Osteoblast (primary cell): ENCODE measurements at regions not wholly inside any gene's neighbourhood (a gene's known extent, or its start where the extent isn't known, plus 50 kb on each side); places are given as distances from the start of the nearest gene placed in this dataset.

Experiments
- DNase-seq: peaks from one replicate; pipeline ENCODE4 v3.0.0; 2011; ENCODE audit warnings: low spot score, mixed read lengths; ENCODE audit not compliant: insufficient read length; ENCODE audit errors: missing footprints
- H2AFZ ChIP-seq: 2 replicates; pipeline ENCODE4 v1.6.0; 2011; ENCODE audit warnings: mild to moderate bottlenecking, low read length
- H3K27ac ChIP-seq: 2 replicates; pipeline ENCODE4 v1.5.1; 2011; ENCODE audit warnings: mild to moderate bottlenecking, low read depth, low read length, moderate library complexity
- H3K27me3 ChIP-seq: 2 replicates; pipeline ENCODE4 v1.6.0; 2012; ENCODE audit warnings: mild to moderate bottlenecking, control low read depth, inconsistent platforms, low read length, moderate library complexity; ENCODE audit not compliant: insufficient read depth
- H3K36me3 ChIP-seq: 2 replicates; pipeline ENCODE4 v1.5.1; 2011; ENCODE audit warnings: mild to moderate bottlenecking, low read length, control low read depth, moderate library complexity; ENCODE audit not compliant: insufficient read depth
- H3K4me1 ChIP-seq: 2 replicates; pipeline ENCODE4 v1.5.1; 2011; ENCODE audit warnings: mild to moderate bottlenecking, low read length, control low read depth, moderate library complexity; ENCODE audit not compliant: insufficient read depth
- H3K4me2 ChIP-seq: 2 replicates; pipeline ENCODE4 v1.6.0; 2011; ENCODE audit warnings: mild to moderate bottlenecking, low read length; ENCODE audit not compliant: insufficient read depth
- H3K4me3 ChIP-seq: fragments of 200-600 bp; sonication (generic); 3 replicates; pipeline ENCODE4 v1.5.1; 2012; ENCODE audit warnings: mild to moderate bottlenecking, low read length, inconsistent platforms; ENCODE audit not compliant: insufficient read depth
- H3K79me2 ChIP-seq: 2 replicates; pipeline ENCODE4 v1.6.0; 2012; ENCODE audit warnings: mild to moderate bottlenecking, low read length, control low read depth, inconsistent platforms; ENCODE audit not compliant: insufficient read depth
- H3K9me3 ChIP-seq: 2 replicates; pipeline ENCODE4 v1.5.1; 2011; ENCODE audit warnings: low read depth, low read length, control low read depth
- H4K20me1 ChIP-seq: 2 replicates; pipeline ENCODE4 v1.6.0; 2012; ENCODE audit warnings: mild to moderate bottlenecking, low read length, control low read depth; ENCODE audit not compliant: insufficient read depth
- CTCF ChIP-seq: IDR thresholded peaks from 2 replicates; pipeline ENCODE4 v1.5.1; 2011; ENCODE audit warnings: mild to moderate bottlenecking, low read depth, low read length, moderate library complexity; ENCODE audit errors: extremely low read depth

GRCh38 chr18:65235966-65236624, 514.7 kb upstream of the CDH7 start:
- Histone ChIP-seq H2AFZ (no peak overlapping the region), H3K27me3 (no peaks in the 10 kb centered on the region), H3K27ac (no peak overlapping the region), H3K36me3 (no peaks in the 10 kb centered on the region), H3K9me3 (no peaks in the 10 kb centered on the region), H3K4me2 (no peak overlapping the region), H4K20me1 (no peaks in the 10 kb centered on the region), H3K79me2 (no peaks in the 10 kb centered on the region), H3K4me3 (no peak overlapping the region), H3K4me1 (no peaks in the 10 kb centered on the region)
- no peak for TF ChIP-seq CTCF
- no peak for DNase-seq

GRCh38 chr18:65230311-65230710, 520.5 kb upstream of the CDH7 start:
- no peak for TF ChIP-seq CTCF
- Histone ChIP-seq H3K4me2 (no peak overlapping the region), H4K20me1 (no peaks in the 10 kb centered on the region), H3K4me1 (no peaks in the 10 kb centered on the region), H2AFZ (no peak overlapping the region), H3K36me3 (no peaks in the 10 kb centered on the region), H3K79me2 (no peaks in the 10 kb centered on the region), H3K9me3 (no peaks in the 10 kb centered on the region), H3K27ac (no peak overlapping the region), H3K27me3 (no peaks in the 10 kb centered on the region), H3K4me3 (no peak overlapping the region)
- DNase-seq, result no peak

GRCh38 chr18:65227970-65228369, 522.8 kb upstream of the CDH7 start:
- Histone ChIP-seq H3K4me1 (no peaks in the 10 kb centered on the region), H3K9me3 (no peaks in the 10 kb centered on the region), H2AFZ (no peak overlapping the region), H3K27me3 (no peaks in the 10 kb centered on the region), H3K36me3 (no peaks in the 10 kb centered on the region), H4K20me1 (no peaks in the 10 kb centered on the region), H3K4me2 (no peak overlapping the region), H3K79me2 (no peaks in the 10 kb centered on the region), H3K4me3 (no peak overlapping the region), H3K27ac (no peak overlapping the region)
- TF ChIP-seq CTCF, result no peak
- no peak for DNase-seq

GRCh38 chr18:65221736-65222135, 529.1 kb upstream of the CDH7 start:
- Histone ChIP-seq H4K20me1 (no peaks in the 10 kb centered on the region), H3K4me1 (no peaks in the 10 kb centered on the region), H3K79me2 (no peaks in the 10 kb centered on the region), H2AFZ (no peak overlapping the region), H3K27me3 (no peaks in the 10 kb centered on the region), H3K27ac (no peak overlapping the region), H3K36me3 (no peaks in the 10 kb centered on the region), H3K9me3 (no peaks in the 10 kb centered on the region), H3K4me3 (no peak overlapping the region), H3K4me2 (no peak overlapping the region)
- no peak for TF ChIP-seq CTCF
- no peak for DNase-seq
